ENCODE measurements at regions not wholly inside any gene's neighbourhood (a gene's known extent, or its start where the extent isn't known, plus 50 kb on each side); places are given as distances from the start of the nearest gene placed in this dataset.

DNA sequence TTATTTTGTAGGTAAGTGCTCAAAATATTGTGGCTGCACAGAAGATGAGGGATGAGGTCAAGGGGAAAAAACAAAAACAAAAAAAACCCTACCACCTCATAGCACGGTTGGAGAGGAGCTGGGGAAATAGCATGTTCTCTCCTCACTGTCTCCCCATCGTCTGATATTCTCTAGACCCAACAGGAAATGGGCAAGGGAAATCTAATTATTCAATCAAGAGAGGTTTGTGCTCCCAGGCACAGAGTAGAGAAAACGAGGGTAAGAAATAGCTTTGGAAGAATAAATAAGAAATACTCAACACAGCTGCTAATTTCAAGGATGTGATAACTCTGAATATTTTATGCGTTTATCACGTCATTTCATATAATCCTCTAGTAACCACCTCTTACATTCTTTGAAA, 619.2 kb upstream of the GNPDA2 start:
- TF ChIP-seq CTCF (conservative IDR thresholded peaks at IDR 0.05; ENCODE audit: low read depth, low read length) (no peak), POLR2A (IDR thresholded peaks at IDR 0.05; ENCODE audit: low read depth, low read length) (no peak), RAD21 (IDR thresholded peaks at IDR 0.05; ENCODE audit: low read length) (no peak), RFX5 (IDR thresholded peaks at IDR 0.05; ENCODE audit: low read depth, low read length) (no peak), NFE2L2 (IDR thresholded peaks at IDR 0.05; ENCODE audit: low read depth, low read length) (no peak)

Measured in IMR-90 (cell line).